Adipocyte (in vitro differentiated cells): ENCODE measurements at regions not wholly inside any gene's neighbourhood (a gene's known extent, or its start where the extent isn't known, plus 50 kb on each side); places are given as distances from the start of the nearest gene placed in this dataset.

Experiments
- DNase-seq: peaks from one replicate; pipeline ENCODE4 v3.0.0-alpha.2; 2015; ENCODE audit warnings: low read depth
- H3K27me3 ChIP-seq: replicated peaks from 2 replicates; pipeline ENCODE4 v1.7.0; 2013; ENCODE audit warnings: mild to moderate bottlenecking, low read length, moderate library complexity; ENCODE audit not compliant: control insufficient read depth, insufficient read depth
- H3K36me3 ChIP-seq: 2 replicates; pipeline ENCODE4 v1.7.0; 2013; ENCODE audit warnings: low read length, mild to moderate bottlenecking, moderate library complexity; ENCODE audit not compliant: control insufficient read depth, insufficient read depth, severe bottlenecking
- H3K4me1 ChIP-seq: 2 replicates; pipeline ENCODE4 v1.7.0; 2013; ENCODE audit warnings: mild to moderate bottlenecking, low read length, moderate library complexity; ENCODE audit not compliant: control insufficient read depth, insufficient read depth
- H3K4me3 ChIP-seq: 2 replicates; pipeline ENCODE4 v1.7.0; 2013; ENCODE audit warnings: mild to moderate bottlenecking, low read length, moderate library complexity
- H3K9ac ChIP-seq: 2 replicates; pipeline ENCODE4 v1.7.0; 2013; ENCODE audit warnings: mild to moderate bottlenecking, low read length, moderate library complexity
- H3K9me3 ChIP-seq: 2 replicates; pipeline ENCODE4 v1.7.0; 2013; ENCODE audit warnings: mild to moderate bottlenecking, low read length, moderate library complexity; ENCODE audit not compliant: control insufficient read depth

- Histone ChIP-seq H3K27me3 (peaks cover 10% of the 10 kb centered on the region), H3K4me1 (no peaks in the 10 kb centered on the region), H3K9ac (no peak overlapping the region), H3K4me3 (no peak overlapping the region), H3K36me3 (no peaks in the 10 kb centered on the region), H3K9me3 (no peaks in the 10 kb centered on the region)
- DNase-seq, result no peak
Measured at GRCh38 chr22:48347311-48347710, 1480.4 kb downstream of the BRD1 start.

- no peaks in the 10 kb centered on the region for H3K4me1 ChIP-seq
- peaks cover 10% of the 10 kb centered on the region for H3K27me3 ChIP-seq
- no peak overlapping the region for H3K4me3 ChIP-seq
- DNase-seq, result no peak
- no peaks in the 10 kb centered on the region for H3K36me3 ChIP-seq
- H3K9ac ChIP-seq, result no peak overlapping the region
- no peaks in the 10 kb centered on the region for H3K9me3 ChIP-seq
Measured at GRCh38 chr22:48346911-48347310, 1480.8 kb downstream of the BRD1 start.

DNA sequence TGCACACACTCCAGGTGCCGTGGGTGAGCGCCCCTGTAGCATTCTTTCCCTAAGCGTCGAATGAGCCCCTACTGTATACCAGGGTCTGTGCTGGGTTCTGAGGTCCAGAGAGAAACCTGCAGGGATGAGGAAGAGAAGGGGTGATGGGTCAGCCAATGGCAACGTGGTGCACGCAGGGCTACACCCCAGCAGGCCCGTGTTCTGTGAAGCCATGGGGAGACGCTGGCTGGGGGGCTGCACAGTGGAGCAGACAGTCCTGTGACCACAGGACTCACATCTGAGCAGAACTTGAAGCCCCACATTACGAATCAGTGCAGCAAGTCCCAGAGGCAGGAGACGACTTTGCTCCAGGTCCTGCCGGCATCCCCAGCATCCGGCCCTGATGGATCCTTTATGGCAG is 1481.4 kb downstream of the BRD1 start:
- no peaks in the 10 kb centered on the region for H3K36me3 ChIP-seq
- H3K27me3 ChIP-seq, result peaks cover 10% of the 10 kb centered on the region
- no peak for DNase-seq
- H3K4me1 ChIP-seq, result no peaks in the 10 kb centered on the region
- no peaks in the 10 kb centered on the region for H3K9me3 ChIP-seq
- no peak overlapping the region for H3K9ac ChIP-seq
- H3K4me3 ChIP-seq, result no peak overlapping the region

DNA sequence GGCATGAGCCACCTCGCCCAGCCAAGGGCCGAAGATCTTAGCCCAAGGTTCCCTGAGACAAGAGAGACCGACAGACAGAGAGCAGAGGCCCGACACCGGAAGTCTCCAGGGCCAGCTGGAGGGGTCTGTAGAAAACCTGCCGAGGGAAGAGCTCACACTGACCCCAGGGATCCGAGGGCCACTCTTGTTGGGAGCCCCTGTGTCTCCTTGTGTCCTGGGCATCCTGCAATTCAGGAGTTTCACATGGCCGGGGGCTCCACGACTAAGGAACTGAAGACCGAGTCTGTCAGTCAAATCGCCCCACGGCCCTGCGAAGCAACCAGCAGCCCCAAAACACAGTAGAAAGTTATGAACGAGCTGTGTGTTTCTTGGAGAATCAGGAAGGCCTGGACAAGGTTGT is 1482.0 kb downstream of the BRD1 start:
- no peaks in the 10 kb centered on the region for H3K4me1 ChIP-seq
- H3K9ac ChIP-seq, result no peak overlapping the region
- no peak for DNase-seq
- peaks cover 10% of the 10 kb centered on the region for H3K27me3 ChIP-seq
- no peaks in the 10 kb centered on the region for H3K9me3 ChIP-seq
- no peak overlapping the region for H3K4me3 ChIP-seq
- no peaks in the 10 kb centered on the region for H3K36me3 ChIP-seq

DNA sequence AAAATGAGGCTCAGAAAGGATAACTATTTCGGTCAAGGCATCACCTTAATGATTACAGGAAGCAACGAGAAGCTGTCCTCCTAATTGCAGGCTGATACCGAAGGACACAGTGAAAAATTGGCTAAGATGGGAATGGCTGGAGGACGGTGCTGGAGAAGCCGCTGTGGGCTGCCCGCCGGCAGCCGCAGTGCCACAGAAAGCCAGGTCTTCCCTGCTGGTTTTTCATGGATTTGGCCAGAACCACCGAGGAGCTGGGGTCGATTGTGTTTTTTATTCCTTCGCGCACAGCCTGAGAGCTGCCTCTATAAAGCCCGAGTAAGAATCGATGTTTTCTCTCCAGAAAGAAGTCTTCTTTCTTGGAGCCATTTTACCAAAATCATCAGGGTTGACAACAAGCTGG is 1484.2 kb downstream of the BRD1 start:
- DNase-seq, result no peak
- Histone ChIP-seq H3K4me3 (no peak overlapping the region), H3K27me3 (peaks cover 4% of the 10 kb centered on the region), H3K36me3 (no peaks in the 10 kb centered on the region), H3K9ac (no peak overlapping the region), H3K9me3 (no peaks in the 10 kb centered on the region), H3K4me1 (no peaks in the 10 kb centered on the region)

- H3K36me3 ChIP-seq, result no peaks in the 10 kb centered on the region
- H3K9ac ChIP-seq, result no peak overlapping the region
- H3K9me3 ChIP-seq, result no peaks in the 10 kb centered on the region
- H3K27me3 ChIP-seq, result peaks cover 4% of the 10 kb centered on the region
- DNase-seq, result no peak
- H3K4me1 ChIP-seq, result no peaks in the 10 kb centered on the region
- no peak overlapping the region for H3K4me3 ChIP-seq
Measured at GRCh38 chr22:48342732-48343131, 1484.9 kb downstream of the BRD1 start.

DNA sequence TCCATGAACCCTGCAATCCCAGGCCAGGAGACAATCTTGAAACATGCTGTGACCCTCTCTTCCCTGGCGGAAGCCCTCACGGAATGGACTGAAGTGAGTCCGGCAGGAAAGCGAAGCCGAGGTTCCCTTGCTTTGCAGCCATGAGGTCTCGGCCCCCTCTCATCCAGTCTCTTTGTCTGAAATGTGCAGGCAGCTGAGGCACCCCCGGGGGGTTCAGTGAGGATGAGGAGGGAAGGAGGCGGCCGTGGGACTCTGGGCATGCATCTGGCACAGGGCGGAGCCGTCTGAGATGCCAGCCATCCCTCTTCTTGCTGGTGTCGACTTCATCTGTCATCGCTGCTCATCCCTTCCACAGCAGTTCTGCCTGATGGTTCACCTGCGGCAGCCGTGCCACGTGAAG is 1485.7 kb downstream of the BRD1 start:
- no peak overlapping the region for H3K4me3 ChIP-seq
- H3K9me3 ChIP-seq, result no peaks in the 10 kb centered on the region
- DNase-seq, result no peak
- H3K27me3 ChIP-seq, result peaks cover 4% of the 10 kb centered on the region
- H3K4me1 ChIP-seq, result no peaks in the 10 kb centered on the region
- no peak overlapping the region for H3K9ac ChIP-seq
- no peaks in the 10 kb centered on the region for H3K36me3 ChIP-seq

GRCh38 chr22:48340727-48341709 is 1486.7 kb downstream of the BRD1 start:
- Histone ChIP-seq H3K4me1 (no peaks in the 10 kb centered on the region), H3K9me3 (no peaks in the 10 kb centered on the region), H3K27me3 (peaks cover 4% of the 10 kb centered on the region), H3K9ac (no peak overlapping the region), H3K4me3 (no peak overlapping the region), H3K36me3 (no peaks in the 10 kb centered on the region)
- DNase-seq, result no peak

GRCh38 chr22:48340191-48340590 is 1487.5 kb downstream of the BRD1 start:
- Histone ChIP-seq H3K4me1 (no peaks in the 10 kb centered on the region), H3K36me3 (no peaks in the 10 kb centered on the region)
- no peak for DNase-seq

DNA sequence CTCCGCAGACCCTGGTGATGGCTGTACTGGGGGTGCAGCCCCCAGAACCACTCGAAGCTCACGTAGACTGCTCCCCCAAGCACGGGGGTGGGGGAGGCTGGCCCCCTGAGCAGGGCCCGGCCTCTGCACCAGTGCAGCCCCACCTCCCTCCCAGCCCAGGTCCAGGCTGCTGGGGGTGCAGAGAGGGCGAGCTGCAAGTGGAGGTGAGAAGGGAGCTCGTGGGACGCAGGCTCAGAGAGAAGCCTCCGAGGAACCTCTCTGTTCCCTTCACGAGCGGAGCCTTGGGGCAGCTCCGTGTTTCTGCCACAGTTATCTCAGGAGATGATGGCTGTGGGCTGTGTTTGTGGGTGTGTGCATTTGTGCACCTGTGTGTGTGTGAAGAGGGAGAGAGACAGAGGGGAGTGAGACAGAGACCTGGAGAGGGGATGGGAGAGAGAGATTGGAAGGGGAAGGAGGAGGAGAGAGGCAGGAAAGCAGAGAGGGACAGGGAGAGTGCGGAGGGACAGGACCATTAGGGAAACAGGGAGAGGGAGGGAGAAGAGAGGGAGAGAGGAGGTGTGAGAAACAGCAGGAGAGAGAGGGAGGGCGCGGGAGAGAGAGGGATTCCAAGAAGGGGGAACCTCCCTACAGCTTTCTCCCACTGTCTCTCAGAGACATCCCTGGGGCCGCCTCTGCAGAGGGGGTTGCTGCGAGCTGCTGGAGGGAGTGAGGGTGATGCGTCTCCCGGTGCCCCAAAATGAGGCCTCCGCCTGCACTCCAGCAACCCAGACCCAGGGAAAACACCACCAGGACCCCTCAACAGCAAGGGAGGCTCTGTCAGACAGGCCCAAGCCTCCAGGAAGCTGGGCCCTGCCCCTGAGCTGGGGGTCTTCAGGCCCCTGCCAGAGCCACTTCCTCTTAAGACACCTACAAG is 1488.6 kb downstream of the BRD1 start:
- H3K36me3 ChIP-seq, result no peaks in the 10 kb centered on the region
- H3K4me1 ChIP-seq, result no peaks in the 10 kb centered on the region
- no peak overlapping the region for H3K9ac ChIP-seq
- DNase-seq, result no peak
- no peaks in the 10 kb centered on the region for H3K9me3 ChIP-seq
- H3K4me3 ChIP-seq, result no peak overlapping the region
- H3K27me3 ChIP-seq, result peaks cover 4% of the 10 kb centered on the region

More at GRCh38 chr22:48340191-48340590, 1487.5 kb downstream of the BRD1 start:
- Histone ChIP-seq H3K27me3 (peaks cover 4% of the 10 kb centered on the region), H3K9ac (no peak overlapping the region), H3K4me3 (no peak overlapping the region), H3K9me3 (no peaks in the 10 kb centered on the region)
